SK-N-SH (cell line): ENCODE measurements at regions not wholly inside any gene's neighbourhood (a gene's known extent, or its start where the extent isn't known, plus 50 kb on each side); places are given as distances from the start of the nearest gene placed in this dataset.

Source experiments
- CTCF ChIA-PET: fragments of 300-600, 350-600 bp; formaldehyde crosslinking; extraction: SDS; loops from one replicate; lab custom pipeline; 2021; lab: Yijun Ruan, JAX
- POLR2A ChIA-PET: fragments of 350-600 bp; sonication (Branson Sonifier 250); formaldehyde crosslinking; extraction: SDS; loops from one replicate; lab custom pipeline; 2020; ENCODE audit warnings: antibody characterized with exemption, inconsistent platforms; lab: Yijun Ruan, JAX
- DNase-seq: peaks from one replicate; pipeline ENCODE4 v3.0.0; 2012
- H2AFZ ChIP-seq: fragments of 200-600 bp; sonication (generic); 2 replicates; pipeline ENCODE4 v1.8.1; 2016; ENCODE audit warnings: antibody characterized with exemption, mild to moderate bottlenecking, low read depth
- H3F3A ChIP-seq: fragments of 200-600 bp; sonication (generic); replicated peaks from 2 replicates; pipeline ENCODE3; 2016; ENCODE audit warnings: antibody characterized with exemption, mild to moderate bottlenecking; ENCODE audit not compliant: insufficient read depth
- H3K27ac ChIP-seq, 2 experiments: fragments of 200-500 bp in 1 of 2; fragments of 200-600 bp in 1 of 2; sonication (Bioruptor generic) in 1 of 2; sonication (generic), shearing (Covaris generic) in 1 of 2; 2 replicates each; pipeline versions ENCODE4 v1.5.1 to v1.6.1; 2014 to 2016; ENCODE audit warnings: low read depth in 2 of 2, inconsistent platforms in 1 of 2, low read length in 1 of 2, mild to moderate bottlenecking in 1 of 2, mixed read lengths in 1 of 2
- H3K27me3 ChIP-seq: fragments of 200-600 bp; sonication (generic), shearing (Covaris generic); 2 replicates; pipeline ENCODE4 v1.6.1; 2016; ENCODE audit warnings: mixed run types; ENCODE audit not compliant: insufficient read depth
- H3K36me3 ChIP-seq, 2 experiments: fragments of 200-500 bp in 1 of 2; fragments of 200-600 bp in 1 of 2; sonication (Bioruptor generic) in 1 of 2; sonication (generic) in 1 of 2; replicated peaks in 1 of 2; 2 replicates each; pipeline versions ENCODE3 to v1.5.1; 2014 to 2016; ENCODE audit warnings: low read length in 1 of 2, mild to moderate bottlenecking in 1 of 2; ENCODE audit not compliant: insufficient read depth in 2 of 2, control insufficient read depth in 1 of 2
- H3K4me1 ChIP-seq, 2 experiments: fragments of 200-500 bp in 1 of 2; fragments of 200-600 bp in 1 of 2; sonication (Bioruptor generic) in 1 of 2; sonication (generic), shearing (Covaris generic) in 1 of 2; 2 replicates each; pipeline versions ENCODE4 v1.5.1 to v1.6.1; 2014 to 2016; ENCODE audit warnings: low read depth in 1 of 2, low read length in 1 of 2, mixed run types in 1 of 2; ENCODE audit not compliant: insufficient read depth in 2 of 2, control insufficient read depth in 1 of 2
- H3K4me2 ChIP-seq: fragments of 200-600 bp; sonication (generic), shearing (Covaris generic); 2 replicates; pipeline ENCODE4 v1.6.1; 2017; ENCODE audit warnings: mixed run types
- H3K4me3 ChIP-seq, 2 experiments: fragments of 200-500 bp in 1 of 2; fragments of 200-600 bp in 1 of 2; sonication (Bioruptor generic) in 1 of 2; sonication (generic), shearing (Covaris generic) in 1 of 2; 2 replicates each; pipeline versions ENCODE4 v1.5.1 to v1.8.1; 2014 to 2016; ENCODE audit warnings: low read depth in 2 of 2, inconsistent platforms in 1 of 2, low read length in 1 of 2, mild to moderate bottlenecking in 1 of 2, mixed read lengths in 1 of 2, moderate library complexity in 1 of 2
- H3K79me2 ChIP-seq: fragments of 200-600 bp; sonication (generic); 2 replicates; pipeline ENCODE4 v1.8.1; 2017; ENCODE audit warnings: mild to moderate bottlenecking; ENCODE audit not compliant: insufficient read depth
- H3K9ac ChIP-seq: fragments of 200-600 bp; sonication (generic); 2 replicates; pipeline ENCODE4 v1.6.1; 2017; ENCODE audit warnings: mixed run types
- H3K9me2 ChIP-seq: fragments of 200-600 bp; sonication (generic); 2 replicates; pipeline ENCODE4 v1.6.1; 2017; ENCODE audit warnings: mixed run types
- H3K9me3 ChIP-seq: fragments of 200-600 bp; sonication (generic); 2 replicates; pipeline ENCODE4 v1.6.1; 2017; ENCODE audit warnings: mixed run types, mild to moderate bottlenecking, moderate library complexity
- H4K20me1 ChIP-seq: fragments of 200-600 bp; sonication (generic); 2 replicates; pipeline ENCODE4 v1.6.1; 2017; ENCODE audit warnings: mild to moderate bottlenecking, mixed run types; ENCODE audit not compliant: insufficient read depth
- CTCF ChIP-seq: fragments of 200-600 bp; sonication (generic); IDR thresholded peaks from 2 replicates; pipeline ENCODE4 v1.6.1; 2017; ENCODE audit warnings: antibody characterized with exemption, mild to moderate bottlenecking, moderate library complexity
- ELF1 ChIP-seq: IDR thresholded peaks from 2 replicates; pipeline ENCODE4 v1.4.0; 2012
- EZH2phosphoT487 ChIP-seq: fragments of 200-600 bp; sonication (generic); IDR thresholded peaks from 2 replicates; pipeline ENCODE4 v1.6.1; 2017; ENCODE audit warnings: low read depth, mixed run types, mild to moderate bottlenecking, antibody characterized with exemption, moderate library complexity, borderline replicate concordance
- FOSL2 ChIP-seq: IDR thresholded peaks from 2 replicates; pipeline ENCODE4 v1.4.0; 2012; ENCODE audit warnings: low read depth, mild to moderate bottlenecking, moderate library complexity, borderline replicate concordance
- FOXM1 ChIP-seq: IDR thresholded peaks from 2 replicates; pipeline ENCODE4 v1.4.0; 2012; ENCODE audit warnings: low read depth, mild to moderate bottlenecking
- GATA2 ChIP-seq: sonication (generic); formaldehyde crosslinking; IDR thresholded peaks from 2 replicates; pipeline ENCODE4 v1.5.0; 2020; ENCODE audit warnings: mild to moderate bottlenecking, missing genetic modification reagents
- JUND ChIP-seq: IDR thresholded peaks from 2 replicates; pipeline ENCODE4 v1.4.0; 2012
- NFIC ChIP-seq: IDR thresholded peaks from 2 replicates; pipeline ENCODE4 v1.4.0; 2012; ENCODE audit warnings: borderline replicate concordance
- RCOR1 ChIP-seq: fragments of 150-350 bp; IDR thresholded peaks from 2 replicates; pipeline ENCODE4 v1.6.1; 2017; ENCODE audit warnings: antibody characterized with exemption, low read length
- RFX5 ChIP-seq: IDR thresholded peaks from 2 replicates; pipeline ENCODE4 v1.6.1; 2012; ENCODE audit warnings: mild to moderate bottlenecking, improper control_type of control experiment, low read length
- YY1 ChIP-seq: IDR thresholded peaks from 2 replicates; pipeline ENCODE4 v1.4.0; 2012; ENCODE audit warnings: low read depth, mild to moderate bottlenecking
- ZBTB33 ChIP-seq: IDR thresholded peaks from 2 replicates; pipeline ENCODE4 v1.4.0; 2012; ENCODE audit warnings: low read depth, borderline replicate concordance
- WGBS: methylation state at CpG from one replicate; pipeline ENCODE4 v1.1.6; 2017; ENCODE audit warnings: low lambda C conversion rate; 5-methylcytosine and 5-hydroxymethylcytosine counted together
- TF ChIP-seq, protein P1 (sequence below): fragments of 150-350 bp; IDR thresholded peaks from 2 replicates; pipeline ENCODE4 v1.6.1; 2016; ENCODE audit warnings: mild to moderate bottlenecking, low read depth, low read length

- TF ChIP-seq FOSL2 (no peak), GATA2 (CRISPR knock-in tag) (no peak), EZH2phosphoT487 (no peak), ELF1 (no peak), YY1 (no peak), ZBTB33 (no peak), JUND (no peak), FOXM1 (no peak), RFX5 (no peak), CTCF (no peak), NFIC (no peak)
- Histone ChIP-seq H3K79me2 (no peaks in the 10 kb centered on the region), H2AFZ (no peak overlapping the region), H3K27ac (peak overlapping the region in 1 of 2 experiments; percentile 20; a peak in 1 of 4 replicates), H3K4me3 (no peak overlapping the region), H3K4me1 (peaks cover 7 to 15% of the 10 kb centered on the region in 2 experiments; a peak in 2 of 4 replicates), H3K9me2 (no peaks in the 10 kb centered on the region), H3K9ac (no peak overlapping the region), H4K20me1 (no peaks in the 10 kb centered on the region), H3F3A (no peaks in the 10 kb centered on the region), H3K27me3 (no peaks in the 10 kb centered on the region), H3K4me2 (no peak overlapping the region), H3K9me3 (no peaks in the 10 kb centered on the region), H3K36me3 (no peaks in the 10 kb centered on the region)
- WGBS, result 62% methylated on average over 8 of the region's 13 CpGs
- ChIA-PET POLR2A (interaction anchor here (0.6 kb wide), 1 partner anchor 11 kb away, joined by 3 read pairs; no protein-coding TSS in a partner anchor), CTCF (no interaction called here)
- DNase-seq, result peak; percentile 44
Observed at GRCh38 chr14:94935706-94936300, 165.9 kb upstream of the GSC start.

GRCh38 chr14:94934276-94934810 is 164.4 kb upstream of the GSC start:
- Histone ChIP-seq H3K79me2 (no peaks in the 10 kb centered on the region), H3K9me3 (no peaks in the 10 kb centered on the region), H3K4me1 (peaks cover 7 to 15% of the 10 kb centered on the region in 2 experiments; a peak in 2 of 4 replicates), H3K9ac (no peak overlapping the region), H3F3A (no peaks in the 10 kb centered on the region), H3K4me3 (no peak overlapping the region), H4K20me1 (no peaks in the 10 kb centered on the region), H3K27me3 (no peaks in the 10 kb centered on the region), H3K27ac (no peak overlapping the region), H3K36me3 (no peaks in the 10 kb centered on the region), H2AFZ (no peak overlapping the region), H3K4me2 (no peak overlapping the region), H3K9me2 (no peaks in the 10 kb centered on the region)
- ChIA-PET CTCF (interaction anchor here (1.0 kb wide), 1 partner anchor 498 kb away, joined by 4 read pairs; no protein-coding TSS in a partner anchor), POLR2A (no interaction called here)
- WGBS, result 40% methylated on average over 6 of the region's 6 CpGs
- no peak for DNase-seq
- TF ChIP-seq, protein P1, sequence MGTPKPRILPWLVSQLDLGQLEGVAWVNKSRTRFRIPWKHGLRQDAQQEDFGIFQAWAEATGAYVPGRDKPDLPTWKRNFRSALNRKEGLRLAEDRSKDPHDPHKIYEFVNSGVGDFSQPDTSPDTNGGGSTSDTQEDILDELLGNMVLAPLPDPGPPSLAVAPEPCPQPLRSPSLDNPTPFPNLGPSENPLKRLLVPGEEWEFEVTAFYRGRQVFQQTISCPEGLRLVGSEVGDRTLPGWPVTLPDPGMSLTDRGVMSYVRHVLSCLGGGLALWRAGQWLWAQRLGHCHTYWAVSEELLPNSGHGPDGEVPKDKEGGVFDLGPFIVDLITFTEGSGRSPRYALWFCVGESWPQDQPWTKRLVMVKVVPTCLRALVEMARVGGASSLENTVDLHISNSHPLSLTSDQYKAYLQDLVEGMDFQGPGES, result no peak
- TF ChIP-seq ELF1 (no peak), RCOR1 (no peak), GATA2 (CRISPR knock-in tag) (no peak)
